ENCODE measurements at regions not wholly inside any gene's neighbourhood (a gene's known extent, or its start where the extent isn't known, plus 50 kb on each side); places are given as distances from the start of the nearest gene placed in this dataset.
"Not testable (repeated sequence)": the region's sequence is repeated elsewhere in the genome, so short reads cannot be mapped to it uniquely, and the experiment has no call there.

DNA sequence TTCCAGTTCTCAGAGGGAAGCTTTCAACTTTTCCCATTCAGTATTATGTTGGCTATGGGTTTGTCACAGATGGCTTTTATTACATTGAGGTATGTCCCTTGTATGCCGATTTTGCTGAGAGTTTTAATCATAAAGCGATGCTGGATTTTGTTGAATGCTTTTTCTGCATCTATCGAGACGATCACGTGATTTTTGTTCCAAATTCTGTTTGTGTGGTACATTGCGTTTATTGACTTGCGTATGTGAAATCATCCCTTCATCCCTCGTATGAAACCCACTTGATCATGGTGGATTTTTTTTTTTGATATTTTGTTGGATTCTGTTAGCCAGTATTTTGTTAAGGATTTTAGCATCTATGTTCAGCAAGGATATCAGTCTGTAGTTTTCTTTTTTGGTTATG lies 339.1 kb downstream of the KLF13 start:
- not testable (repeated sequence) for DNase-seq (ENCODE audit: low read depth)

DNA sequence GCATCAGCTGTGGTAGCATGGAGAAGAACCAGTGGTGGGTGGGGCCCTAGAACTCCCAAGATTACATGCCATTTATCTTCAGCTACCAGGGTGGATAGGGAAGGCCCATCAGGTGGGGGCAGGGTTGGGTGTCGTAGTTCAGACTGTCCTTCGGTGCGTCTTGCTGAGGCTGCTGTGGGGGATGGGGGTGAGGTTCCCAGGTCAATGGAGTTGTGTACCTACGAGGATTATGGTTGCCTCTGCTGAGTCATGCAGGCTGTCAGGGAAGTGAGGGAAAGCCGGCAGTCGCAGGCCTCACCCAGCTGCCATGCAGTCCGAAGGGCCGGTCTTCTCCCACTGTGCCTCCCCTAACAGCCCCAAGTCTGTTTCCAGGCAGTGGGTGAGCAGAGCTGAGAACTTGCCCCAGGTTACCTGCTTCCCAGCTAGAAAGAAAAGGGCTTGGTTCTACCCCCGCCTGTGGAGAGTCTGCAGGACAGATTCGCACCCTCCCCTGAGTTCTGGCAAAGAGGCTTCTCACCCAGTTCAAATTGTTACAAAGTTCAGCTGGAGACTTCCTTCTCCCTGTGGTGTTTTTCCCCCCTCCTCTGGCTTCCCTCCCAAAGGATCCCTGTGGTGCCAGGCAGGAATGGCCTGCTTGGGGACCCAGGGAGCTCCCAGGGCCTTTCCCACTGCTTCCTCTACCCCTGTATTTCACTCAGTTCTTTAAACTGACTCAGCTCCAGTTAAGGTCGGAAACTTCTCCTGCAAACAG lies 342.7 kb downstream of the KLF13 start:
- peak; percentile 17 for DNase-seq (ENCODE audit: low read depth)

DNA sequence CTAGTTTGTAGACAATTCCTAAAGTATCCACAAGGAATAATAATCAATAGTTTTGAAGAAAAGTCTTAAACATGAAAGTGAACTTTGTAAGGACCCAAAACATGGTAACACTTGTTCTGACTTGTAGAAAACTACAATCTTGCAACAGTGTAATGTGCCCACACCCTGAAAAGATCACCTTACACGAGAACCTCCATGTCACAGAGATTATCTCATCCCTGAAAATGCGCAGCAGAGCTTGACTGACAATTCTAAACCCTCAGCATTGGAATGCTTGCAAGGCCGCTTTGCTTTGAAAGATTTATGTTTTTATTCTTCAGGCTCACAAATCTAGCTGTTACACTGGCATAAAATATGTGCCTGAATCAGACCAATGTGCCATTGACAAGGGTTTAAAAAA lies 346.6 kb downstream of the KLF13 start:
- DNase-seq (ENCODE audit: low read depth) = not testable (repeated sequence)

- not testable (repeated sequence) for DNase-seq (ENCODE audit: low read depth)
Observed at GRCh38 chr15:31681529-31682259, 348.6 kb upstream of the CHRNA7 start.

GRCh38 chr15:31687088-31687487 lies 343.2 kb upstream of the CHRNA7 start:
- not testable (repeated sequence) for DNase-seq (ENCODE audit: low read depth)

DNA sequence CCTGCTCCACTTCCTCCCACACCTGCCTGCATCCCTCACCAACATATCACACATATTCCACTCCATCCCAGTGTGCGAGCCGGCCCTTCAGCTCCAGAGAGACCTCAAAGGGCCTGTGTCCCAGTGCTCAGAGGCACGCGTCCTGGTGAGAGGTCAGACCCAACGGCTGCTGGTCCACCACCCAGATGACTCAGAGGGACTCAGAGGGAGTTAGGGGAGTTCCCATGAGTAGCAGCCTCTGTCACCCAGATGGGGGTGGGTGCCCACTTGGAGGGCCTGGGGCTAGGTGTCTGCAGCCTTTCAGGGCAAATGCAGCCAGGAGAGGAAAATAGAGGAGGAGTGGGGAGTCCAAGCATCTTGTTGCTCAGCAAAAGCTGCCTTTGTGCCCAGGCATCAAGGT lies 333.8 kb upstream of the CHRNA7 start:
- not testable (repeated sequence) for DNase-seq (ENCODE audit: low read depth)

DNA sequence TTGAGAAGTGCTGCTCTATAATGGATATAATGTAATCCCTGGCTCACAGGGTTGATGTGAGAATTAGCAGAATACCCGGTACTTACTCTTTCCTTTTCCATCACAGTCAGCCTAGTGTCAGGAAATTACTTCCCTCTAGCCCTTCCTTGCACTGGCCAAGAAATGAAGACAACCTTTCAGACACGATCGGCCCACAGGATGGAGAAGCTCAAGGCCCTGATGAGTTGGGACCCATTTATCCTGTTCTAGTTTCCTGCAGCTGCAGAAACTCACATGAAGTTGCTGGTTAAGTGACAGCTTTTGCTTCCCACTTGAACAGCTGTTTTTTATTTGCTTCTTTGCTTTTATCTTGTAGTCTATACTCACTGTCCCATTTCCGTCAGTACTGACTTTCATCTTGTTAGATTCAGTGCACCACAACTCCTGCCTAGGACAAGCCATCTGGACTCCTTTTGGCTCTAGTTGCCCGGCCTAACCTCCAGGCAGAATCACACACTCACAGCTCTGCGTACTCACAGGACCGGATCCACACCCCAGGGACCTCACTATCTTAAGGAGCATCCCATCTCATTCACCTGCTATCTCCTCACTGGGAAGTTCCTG lies 325.1 kb upstream of the CHRNA7 start:
- DNase-seq (ENCODE audit: low read depth) = not testable (repeated sequence)

- not testable (repeated sequence) for DNase-seq (ENCODE audit: low read depth)
Observed at GRCh38 chr15:31707944-31708702, 322.2 kb upstream of the CHRNA7 start.

GRCh38 chr15:31708703-31709327 lies 321.5 kb upstream of the CHRNA7 start:
- DNase-seq (ENCODE audit: low read depth) = not testable (repeated sequence)

DNA sequence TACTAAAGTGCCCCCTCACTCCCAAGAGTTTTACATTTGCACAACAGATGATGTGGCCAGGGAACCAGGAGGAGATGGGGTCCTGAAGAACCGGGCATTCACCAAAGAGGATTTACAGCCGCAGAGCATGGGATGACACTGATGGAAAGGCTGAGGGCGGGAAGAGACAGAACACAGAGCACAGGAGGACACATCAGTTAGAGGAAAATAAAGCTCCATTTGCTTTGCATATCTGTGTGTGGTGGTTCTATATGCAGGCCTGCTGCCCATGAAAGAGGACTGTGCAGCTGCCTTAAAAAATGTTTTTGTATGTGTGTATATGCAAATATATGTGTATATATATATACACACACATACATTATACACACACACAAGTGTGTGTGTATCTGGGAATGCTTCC lies 320.8 kb upstream of the CHRNA7 start:
- DNase-seq (ENCODE audit: low read depth) = not testable (repeated sequence)

GRCh38 chr15:31710806-31711205 lies 319.5 kb upstream of the CHRNA7 start:
- DNase-seq (ENCODE audit: low read depth) = not testable (repeated sequence)

- DNase-seq (ENCODE audit: low read depth) = not testable (repeated sequence)
Observed at GRCh38 chr15:31715208-31715607, 315.1 kb upstream of the CHRNA7 start.

GRCh38 chr15:31718625-31719024 lies 311.7 kb upstream of the CHRNA7 start:
- DNase-seq (ENCODE audit: low read depth) = not testable (repeated sequence)

- not testable (repeated sequence) for DNase-seq (ENCODE audit: low read depth)
Observed at GRCh38 chr15:31719396-31720022, 310.8 kb upstream of the CHRNA7 start.

GRCh38 chr15:31723019-31723418 lies 307.3 kb upstream of the CHRNA7 start:
- DNase-seq (ENCODE audit: low read depth) = not testable (repeated sequence)

DNA sequence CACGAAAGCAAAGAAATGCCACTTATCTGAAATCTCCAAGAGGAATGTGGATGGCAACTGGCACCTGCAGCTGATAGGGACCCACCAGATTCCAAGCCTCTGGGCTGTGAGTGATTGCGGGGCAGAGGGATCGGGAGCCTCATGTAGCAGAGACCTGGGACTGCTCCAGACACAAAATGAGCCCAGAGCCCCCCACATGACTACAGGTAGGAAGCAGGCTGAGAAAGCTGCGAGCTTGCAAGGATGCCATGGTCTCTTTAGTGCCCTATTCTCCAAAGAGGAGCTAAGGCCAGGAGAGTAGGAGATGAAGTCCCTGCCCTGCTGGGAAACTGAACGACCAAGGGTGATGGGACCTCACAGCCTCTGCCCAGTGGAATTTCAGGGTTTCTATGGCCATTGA lies 305.4 kb upstream of the CHRNA7 start:
- not testable (repeated sequence) for DNase-seq (ENCODE audit: low read depth)

GRCh38 chr15:31725619-31726018 lies 304.7 kb upstream of the CHRNA7 start:
- not testable (repeated sequence) for DNase-seq (ENCODE audit: low read depth)

DNA sequence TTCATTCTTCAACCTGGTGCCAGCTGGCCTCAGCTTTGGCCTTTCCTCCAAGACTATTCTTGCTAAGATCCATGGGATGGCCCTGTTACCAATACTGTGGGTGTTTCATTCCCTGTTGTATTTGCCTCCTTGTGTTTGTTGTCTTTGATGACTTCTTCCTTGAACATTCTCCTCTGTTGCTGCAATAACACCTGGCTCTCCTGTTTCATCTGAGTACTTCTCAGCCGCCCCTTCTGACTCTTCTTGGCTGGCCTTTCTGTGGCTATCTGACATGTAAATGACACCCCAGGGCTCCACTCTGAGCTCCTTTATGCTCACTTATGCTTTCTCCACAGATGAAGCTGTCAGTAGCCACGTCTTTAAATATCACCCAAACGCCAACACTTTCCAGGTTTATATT lies 302.7 kb upstream of the CHRNA7 start:
- DNase-seq (ENCODE audit: low read depth) = no peak

- no peak for DNase-seq (ENCODE audit: low read depth)
Observed at GRCh38 chr15:31732726-31733125, 297.6 kb upstream of the CHRNA7 start.

GRCh38 chr15:31733424-31733823 lies 296.9 kb upstream of the CHRNA7 start:
- no peak for DNase-seq (ENCODE audit: low read depth)
